ENCODE measurements at regions not wholly inside any gene's neighbourhood (a gene's known extent, or its start where the extent isn't known, plus 50 kb on each side); places are given as distances from the start of the nearest gene placed in this dataset.

DNA sequence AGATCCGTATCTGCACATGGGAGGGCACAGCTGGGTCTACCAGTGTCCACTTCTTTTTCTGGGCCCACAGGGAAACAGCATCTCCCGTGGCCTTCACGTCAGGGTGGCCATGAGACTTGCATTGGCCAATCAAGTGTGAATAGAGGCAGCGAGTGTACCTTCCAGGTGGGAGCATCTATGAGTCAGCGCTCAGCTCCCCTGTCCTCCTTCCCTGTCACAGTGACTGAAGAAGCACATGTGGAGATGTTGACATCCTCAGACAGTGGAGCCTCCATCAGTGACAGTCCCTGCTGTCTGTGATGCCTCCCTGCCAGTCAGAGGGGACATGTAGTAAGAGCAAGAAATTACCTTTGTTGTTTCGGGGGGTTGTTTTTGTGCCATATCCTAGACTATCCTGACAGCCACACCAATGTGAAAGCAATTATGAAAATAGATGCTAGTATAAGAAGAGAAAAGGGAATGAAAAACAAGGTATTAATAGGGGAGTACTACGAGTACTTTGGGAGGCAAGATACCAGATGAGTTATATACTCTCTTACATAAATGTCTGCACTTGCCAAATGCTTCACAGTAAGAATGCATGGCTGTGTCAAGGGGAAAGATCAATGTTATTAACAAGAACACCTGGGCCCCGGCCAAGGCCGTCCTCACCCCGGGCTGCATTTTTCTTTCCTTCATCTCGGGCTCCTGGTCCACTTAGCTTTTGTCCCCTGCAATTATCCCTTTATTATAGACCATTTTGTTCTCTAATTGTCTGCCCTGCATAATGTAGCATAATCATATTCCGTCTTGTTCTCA is 86.0 kb downstream of the MATN1 start:
- DNase-seq, result no peak

GRCh38 chr1:30636621-30637020 is 86.8 kb downstream of the MATN1 start:
- no peak for DNase-seq

DNA sequence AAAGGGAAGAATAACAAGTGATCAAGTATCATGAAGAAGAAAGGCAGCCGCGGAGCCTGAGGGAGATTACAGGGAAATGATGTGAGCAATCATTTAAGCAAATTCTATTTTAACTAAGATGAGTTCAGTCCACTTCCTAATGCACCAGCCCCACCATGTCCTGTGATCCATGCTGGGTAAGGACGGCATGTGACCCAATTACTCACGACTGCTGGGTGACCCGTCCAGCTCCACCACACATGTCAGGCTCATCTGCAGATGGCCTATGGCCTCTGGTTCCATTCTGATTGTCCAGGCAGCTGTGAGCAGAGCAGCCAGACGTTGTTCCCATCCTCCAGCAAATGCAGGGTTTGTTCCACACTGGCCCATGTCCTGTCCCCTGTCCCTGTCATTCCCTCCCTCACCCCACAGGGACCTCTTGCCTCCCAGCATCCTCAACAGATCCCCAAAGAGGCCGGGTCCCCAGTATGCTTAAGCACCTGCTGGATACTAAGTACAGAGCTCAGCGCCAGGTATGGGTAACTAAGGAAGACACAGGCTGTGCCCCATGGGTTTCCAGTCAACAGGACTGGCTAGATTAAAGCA is 87.9 kb downstream of the MATN1 start:
- DNase-seq, result no peak

GRCh38 chr1:30634507-30634906 is 88.9 kb downstream of the MATN1 start:
- no peak for DNase-seq

DNA sequence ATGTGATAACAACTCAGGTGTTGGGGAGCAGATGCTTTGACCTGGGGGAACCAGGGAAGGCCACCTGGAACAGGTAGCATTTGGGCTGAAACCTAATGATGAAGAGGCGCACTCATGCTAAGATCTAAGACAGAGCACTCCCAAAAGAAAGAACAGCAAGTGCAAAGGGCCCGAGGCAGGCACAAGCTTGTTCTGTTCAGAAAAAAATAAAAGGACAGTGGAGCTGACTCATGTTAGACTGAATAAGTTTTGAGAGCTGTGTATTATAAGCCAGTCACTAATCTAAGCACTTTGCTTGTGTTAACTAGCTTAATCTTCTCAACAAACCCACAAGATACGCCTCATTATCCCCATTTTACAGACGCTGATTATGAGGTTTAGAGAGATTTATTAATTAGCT is 90.1 kb downstream of the MATN1 start:
- no peak for DNase-seq

GRCh38 chr1:30632481-30632880 is 90.9 kb downstream of the MATN1 start:
- no peak for DNase-seq

- no peak for DNase-seq
Measured at GRCh38 chr1:30631700-30632099, 91.7 kb downstream of the MATN1 start.

- DNase-seq, result no peak
Measured at GRCh38 chr1:30629501-30629900, 93.9 kb downstream of the MATN1 start.

DNA sequence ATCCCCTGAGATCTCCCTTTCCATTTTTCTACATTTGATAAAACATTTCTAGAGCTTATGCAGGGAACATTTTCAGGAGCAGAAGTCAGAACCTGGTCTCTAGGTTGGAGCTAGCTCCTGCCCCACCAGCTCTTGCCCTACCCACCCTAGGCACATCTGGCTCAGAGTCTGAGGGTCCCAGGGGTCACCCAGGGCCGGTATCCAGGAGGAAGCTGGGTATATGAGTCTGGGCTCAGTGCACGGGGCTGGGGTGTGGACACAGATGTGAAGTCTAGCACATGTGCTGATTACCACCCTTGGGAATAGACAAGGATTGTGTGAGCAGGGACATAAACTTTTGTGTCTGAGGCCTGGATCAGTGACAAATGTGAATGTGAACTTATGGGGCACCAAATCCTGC is 95.4 kb downstream of the MATN1 start:
- no peak for DNase-seq

- DNase-seq, result no peak
Measured at GRCh38 chr1:30627206-30627605, 96.2 kb downstream of the MATN1 start.

- DNase-seq, result no peak
Measured at GRCh38 chr1:30623431-30623830, 100.0 kb downstream of the MATN1 start.

DNA sequence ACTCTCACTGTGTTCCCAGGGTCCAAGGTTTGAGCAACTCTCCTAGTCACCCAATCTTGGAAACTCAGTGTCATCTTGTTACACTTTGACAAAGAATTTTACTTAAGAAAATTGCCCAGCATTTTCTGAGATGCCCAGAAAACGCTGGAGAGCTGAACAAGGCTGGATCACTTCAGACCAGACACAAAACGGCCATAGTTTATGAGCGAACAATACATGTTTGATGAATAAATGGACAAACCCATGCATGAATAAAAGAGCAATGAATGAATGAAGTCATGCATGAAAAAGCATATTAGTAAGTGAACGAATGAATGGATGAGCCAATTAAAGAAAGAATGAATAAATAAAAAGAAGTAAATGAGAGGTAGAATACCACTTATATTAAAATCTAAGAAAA is 103.8 kb downstream of the MATN1 start:
- no peak for DNase-seq

- DNase-seq, result no peak
Measured at GRCh38 chr1:30618335-30618747, 105.0 kb downstream of the MATN1 start.

DNA sequence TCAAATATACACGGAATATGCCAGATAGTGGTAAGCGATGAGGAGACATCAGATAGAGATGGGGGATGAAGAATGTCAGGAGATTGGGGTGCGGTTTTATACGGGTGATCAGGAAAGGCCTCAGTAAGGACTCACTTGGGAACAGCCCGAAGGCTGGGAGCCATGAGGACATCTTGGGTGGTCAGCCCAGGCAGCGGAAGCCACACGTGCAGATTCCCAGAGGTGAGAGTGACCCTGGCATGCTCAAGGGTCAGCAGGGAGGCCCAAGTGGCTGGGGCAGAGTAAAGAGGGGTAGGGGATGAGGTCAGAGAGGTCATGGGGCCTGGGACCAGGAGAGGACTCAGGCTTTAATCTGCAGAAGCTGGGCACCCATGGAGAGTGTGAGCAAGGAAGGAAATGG is 106.6 kb downstream of the MATN1 start:
- no peak for DNase-seq

DNA sequence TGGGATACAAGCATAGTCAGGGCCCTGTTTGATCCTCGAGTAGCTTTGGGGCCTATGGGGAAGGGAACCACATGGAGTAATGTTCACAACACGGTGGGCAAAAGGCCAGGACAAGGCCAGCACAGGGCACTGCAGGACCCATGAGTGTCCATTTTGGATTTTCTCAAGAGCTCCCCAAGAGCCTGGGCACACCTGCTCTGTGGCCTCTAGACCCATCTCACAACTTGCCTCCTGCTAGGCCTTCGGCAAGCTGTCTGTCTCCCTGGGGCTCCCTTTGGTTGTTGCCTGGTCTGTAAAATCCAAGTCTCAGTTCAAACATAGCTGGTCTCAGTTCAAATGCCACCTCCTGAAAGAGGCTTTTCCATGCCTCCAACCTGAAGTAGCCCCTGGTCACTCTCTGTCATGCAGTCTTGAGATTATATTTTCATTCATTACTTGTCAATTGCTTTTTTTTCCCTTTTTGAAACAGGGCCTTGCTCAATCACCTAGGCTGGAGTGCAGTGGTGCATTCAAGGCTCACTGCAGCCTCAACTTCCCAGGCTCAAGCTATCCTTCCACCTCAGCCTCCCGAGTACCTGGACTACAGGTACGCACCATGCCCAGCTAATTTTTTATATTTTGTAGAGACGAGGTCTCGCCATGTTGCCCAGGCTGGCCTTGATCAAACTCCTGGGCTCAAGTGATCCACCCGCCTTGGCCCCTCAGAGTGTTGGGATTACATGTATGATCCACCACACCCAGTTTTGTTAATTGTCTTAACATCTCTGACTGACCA is 107.4 kb downstream of the MATN1 start:
- no peak for DNase-seq

DNA sequence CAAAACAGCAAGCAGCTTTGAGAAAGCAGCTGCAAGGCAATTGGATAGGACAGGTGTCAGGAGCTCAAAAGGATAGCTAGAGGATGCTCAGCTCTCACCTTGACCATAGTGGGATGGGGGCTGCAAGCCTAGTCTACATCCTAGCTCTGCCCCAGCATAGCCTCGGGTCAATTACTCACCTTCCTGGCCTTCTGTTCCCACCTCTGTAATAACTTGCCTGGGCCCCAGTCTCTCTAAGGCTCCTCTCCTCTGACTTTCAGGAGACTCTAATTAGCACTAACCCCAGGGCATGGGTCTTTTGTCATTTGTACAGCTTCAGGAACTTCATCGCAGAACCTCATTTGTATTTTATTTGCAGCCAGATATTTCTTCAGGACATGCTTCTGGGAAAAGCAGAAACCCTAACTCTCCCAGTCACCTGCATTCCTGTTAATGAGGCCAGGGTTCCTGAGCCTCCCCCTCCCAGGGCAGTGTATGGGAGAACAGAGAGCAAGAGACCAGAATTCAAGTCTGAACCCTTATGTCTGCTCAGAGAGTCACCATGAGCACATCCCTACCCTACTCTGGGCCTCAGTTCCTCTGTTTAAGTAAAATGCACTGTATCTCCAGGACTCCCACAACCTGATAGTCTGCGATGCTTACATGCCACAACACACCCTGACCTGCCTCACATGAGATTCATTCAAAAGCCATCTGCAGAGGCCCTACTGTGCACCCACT is 108.1 kb downstream of the MATN1 start:
- DNase-seq, result no peak

DNA sequence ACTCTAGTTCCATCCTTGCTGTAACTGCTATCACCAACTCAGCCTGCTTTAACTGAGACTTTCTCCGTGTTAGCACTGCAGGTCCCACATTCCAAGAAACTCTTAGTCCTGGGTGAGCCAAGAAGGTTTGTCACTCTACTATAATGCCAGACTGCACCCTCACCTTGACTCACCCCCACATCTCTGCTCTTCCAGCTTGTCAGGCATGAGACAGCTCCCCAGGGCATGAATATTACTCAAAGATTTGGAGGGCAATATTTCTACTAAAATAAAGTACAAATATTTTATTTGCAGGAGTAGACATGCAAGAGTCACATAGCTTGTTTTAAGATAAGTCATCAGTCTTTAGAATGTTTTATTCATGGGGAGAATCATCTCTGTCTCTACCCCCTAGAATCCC is 110.2 kb downstream of the MATN1 start:
- no peak for DNase-seq

DNA sequence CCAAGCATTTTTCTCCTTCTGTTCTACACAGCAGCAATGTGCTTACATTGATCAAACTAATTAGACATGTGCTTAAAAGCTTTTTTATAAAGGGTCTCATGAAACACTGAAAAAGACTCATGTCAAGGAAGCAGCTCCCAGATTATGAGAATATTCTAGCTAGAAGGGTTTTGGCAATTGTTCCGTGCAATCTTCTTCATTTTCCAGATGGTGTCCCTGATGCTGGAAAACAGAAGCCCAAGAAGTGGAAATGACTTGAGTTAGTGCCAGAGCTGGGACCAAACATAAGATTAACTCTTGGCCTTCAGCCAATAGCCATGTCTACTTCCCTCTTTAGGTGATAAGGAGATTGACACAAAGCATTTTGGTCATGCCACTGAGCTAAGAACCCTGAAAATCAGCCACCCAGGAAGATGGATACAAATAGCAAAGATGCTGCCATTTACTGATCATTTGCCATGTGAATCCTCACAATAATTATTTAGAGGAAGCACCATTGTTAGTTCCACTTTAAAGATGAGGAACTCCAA is 110.8 kb downstream of the MATN1 start:
- no peak for DNase-seq

DNA sequence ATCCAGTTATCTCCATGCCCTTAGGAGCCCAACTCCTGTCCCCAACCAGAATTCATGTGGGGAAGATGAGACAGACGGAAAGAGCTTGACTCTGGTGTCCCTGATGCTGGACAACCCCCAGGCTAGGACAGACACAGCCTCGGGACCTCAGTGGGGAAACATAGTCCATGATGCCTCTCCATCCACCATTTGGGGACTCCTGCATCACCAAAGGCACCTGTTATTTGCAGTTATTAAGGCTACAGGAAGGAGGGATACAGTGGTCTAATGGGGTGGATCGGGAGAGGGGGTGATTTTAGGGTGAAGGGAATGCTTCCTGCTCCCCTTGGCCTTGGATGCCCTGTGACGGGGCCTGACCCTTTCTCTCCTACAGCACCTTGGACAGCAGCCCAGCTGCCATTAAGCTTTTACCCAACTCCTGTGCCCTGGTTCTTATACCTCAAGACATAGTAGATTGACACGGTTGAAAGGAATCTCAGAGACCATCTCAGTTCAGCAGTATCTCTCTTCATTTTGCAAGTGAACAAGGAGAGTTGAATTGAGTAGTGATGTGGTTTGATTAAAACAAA is 111.6 kb downstream of the MATN1 start:
- DNase-seq, result no peak

- DNase-seq, result no peak
Measured at GRCh38 chr1:30610917-30611316, 112.5 kb downstream of the MATN1 start.

DNA sequence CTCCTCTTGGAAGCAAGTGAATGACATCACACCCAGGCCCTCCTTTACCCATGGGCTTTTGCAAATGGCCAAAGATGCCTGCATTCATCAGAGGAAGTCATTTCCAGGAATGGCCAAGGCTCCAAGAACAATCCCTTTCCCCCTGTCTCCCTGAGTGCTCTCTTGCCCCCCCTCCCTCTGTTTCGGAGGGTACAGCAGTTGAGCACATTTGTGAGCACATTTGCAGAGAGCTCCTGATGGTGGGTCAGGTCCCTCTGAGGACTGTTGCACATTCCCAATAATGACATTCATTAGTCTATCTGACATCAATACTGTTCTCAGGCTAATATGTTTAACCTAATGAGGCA is 113.4 kb downstream of the MATN1 start:
- no peak for DNase-seq

GRCh38 chr1:30609336-30609998 is 113.9 kb downstream of the MATN1 start:
- no peak for DNase-seq

All from CD4-positive, alpha-beta T cell treated with Interleukin-21 for 1 hour (primary cell).